GM23338 (cell line): ENCODE measurements at regions not wholly inside any gene's neighbourhood (a gene's known extent, or its start where the extent isn't known, plus 50 kb on each side); places are given as distances from the start of the nearest gene placed in this dataset.

Source experiments
- ATAC-seq: fragments of 200-7000 bp; cut with Tn5 transposase; 3 replicates; pipeline ENCODE4 v1.9.1; 2020
- DNase-seq: peaks from one replicate; pipeline ENCODE4 v3.0.0-alpha.2; 2015; ENCODE audit warnings: low spot score
- H2AFZ ChIP-seq: fragments of 200-600 bp; sonication (generic); 2 replicates; pipeline ENCODE4 v1.8.0; 2016; ENCODE audit warnings: antibody characterized with exemption, mild to moderate bottlenecking, moderate library complexity
- H3F3A ChIP-seq: fragments of 200-600 bp; sonication (generic); replicated peaks from 2 replicates; pipeline ENCODE4 v1.8.0; 2017; ENCODE audit warnings: antibody characterized with exemption, mixed run types, low read depth
- H3K27ac ChIP-seq: fragments of 200-600 bp; sonication (generic); 2 replicates; pipeline ENCODE4 v1.6.1; 2016; ENCODE audit warnings: low read depth
- H3K27me3 ChIP-seq: fragments of 200-600 bp; sonication (generic); 2 replicates; pipeline ENCODE4 v1.8.0; 2016; ENCODE audit warnings: mild to moderate bottlenecking, mixed run types, moderate library complexity; ENCODE audit not compliant: insufficient read depth
- H3K36me3 ChIP-seq: fragments of 200-600 bp; sonication (generic); 2 replicates; pipeline ENCODE4 v1.8.0; 2016; ENCODE audit warnings: mild to moderate bottlenecking; ENCODE audit not compliant: insufficient read depth
- H3K4me1 ChIP-seq: fragments of 200-600 bp; sonication (generic); 2 replicates; pipeline ENCODE4 v1.8.0; 2016; ENCODE audit warnings: mild to moderate bottlenecking, moderate library complexity; ENCODE audit not compliant: insufficient read depth
- H3K4me2 ChIP-seq: fragments of 200-600 bp; sonication (generic); 2 replicates; pipeline ENCODE4 v1.7.1; 2017; ENCODE audit warnings: mixed run types
- H3K4me3 ChIP-seq: fragments of 200-600 bp; sonication (generic); 2 replicates; pipeline ENCODE4 v1.6.1; 2016; ENCODE audit warnings: mixed run types
- H3K79me2 ChIP-seq: fragments of 200-600 bp; sonication (generic); replicated peaks from 2 replicates; pipeline ENCODE4 v1.8.0; 2017; ENCODE audit warnings: mild to moderate bottlenecking; ENCODE audit not compliant: insufficient read depth
- H3K9me2 ChIP-seq: fragments of 200-600 bp; sonication (generic); 2 replicates; pipeline ENCODE4 v1.8.0; 2017; ENCODE audit not compliant: insufficient read depth
- H4K20me1 ChIP-seq: fragments of 200-600 bp; sonication (generic); replicated peaks from 2 replicates; pipeline ENCODE4 v1.8.0; 2017; ENCODE audit warnings: mild to moderate bottlenecking; ENCODE audit not compliant: insufficient read depth
- H3K27ac Mint-ChIP-seq: 2 replicates; pipeline ENCODE4 v1.8.0; 2020; ENCODE audit warnings: inconsistent platforms, mild to moderate bottlenecking, moderate library complexity, mixed read lengths
- H3K27me3 Mint-ChIP-seq: 3 replicates; pipeline ENCODE4 v1.8.0; 2022; ENCODE audit warnings: low read depth, mild to moderate bottlenecking, moderate library complexity, mixed read lengths, inconsistent platforms; ENCODE audit not compliant: insufficient read depth, poor library complexity
- H3K36me3 Mint-ChIP-seq: 3 replicates; pipeline ENCODE4 v1.8.0; 2021; ENCODE audit warnings: low read depth, mild to moderate bottlenecking, inconsistent platforms, moderate library complexity, mixed read lengths
- H3K4me1 Mint-ChIP-seq: 3 replicates; pipeline ENCODE4 v1.8.0; 2020; ENCODE audit warnings: mild to moderate bottlenecking, inconsistent platforms, mixed read lengths
- H3K4me3 Mint-ChIP-seq: 3 replicates; pipeline ENCODE4 v1.8.0; 2021; ENCODE audit warnings: moderate library complexity, mild to moderate bottlenecking, inconsistent platforms, mixed read lengths
- H3K9me3 Mint-ChIP-seq: 3 replicates; pipeline ENCODE4 v1.8.0; 2020; ENCODE audit warnings: moderate library complexity, mild to moderate bottlenecking, inconsistent platforms, mixed read lengths
- CREB1 ChIP-seq: fragments of 250-450 bp; sonication (Bioruptor Pico); IDR thresholded peaks from 2 replicates; pipeline ENCODE4 v1.5.0; 2020; ENCODE audit warnings: low read depth, mild to moderate bottlenecking, moderate library complexity
- CTCF ChIP-seq, 2 experiments: fragments of 200-600 bp in 1 of 2; sonication (generic) in 1 of 2; conservative IDR thresholded peaks; 2 replicates each; pipeline versions ENCODE4 v1.5.1 to v1.6.1; 2016 to 2017; ENCODE audit warnings: antibody characterized with exemption in 2 of 2, low read depth in 2 of 2, mild to moderate bottlenecking in 2 of 2, moderate library complexity in 1 of 2
- ETS1 ChIP-seq: IDR thresholded peaks from 2 replicates; pipeline ENCODE4 v1.6.1; 2016; ENCODE audit warnings: antibody characterized with exemption
- EZH2phosphoT487 ChIP-seq: fragments of 200-600 bp; sonication (generic); IDR thresholded peaks from one replicate; pipeline ENCODE4 v1.8.1; 2018; ENCODE audit warnings: antibody characterized with exemption; ENCODE audit not compliant: unreplicated experiment
- JUNB ChIP-seq: IDR thresholded peaks from one replicate; pipeline ENCODE4 v1.6.1; 2016; ENCODE audit warnings: antibody characterized with exemption; ENCODE audit not compliant: unreplicated experiment
- NANOG ChIP-seq: IDR thresholded peaks from 2 replicates; pipeline ENCODE4 v1.6.1; 2016; ENCODE audit warnings: antibody characterized with exemption, borderline replicate concordance
- POLR2AphosphoS5 ChIP-seq: IDR thresholded peaks from 2 replicates; pipeline ENCODE4 v1.6.1; 2016; ENCODE audit warnings: antibody characterized with exemption, low read depth
- REST ChIP-seq: IDR thresholded peaks from one replicate; pipeline ENCODE4 v1.6.1; 2018; ENCODE audit warnings: antibody characterized with exemption; ENCODE audit not compliant: unreplicated experiment
- ZNF114 ChIP-seq: fragments of 250-450 bp; sonication (Bioruptor Pico); IDR thresholded peaks from 2 replicates; pipeline ENCODE4 v1.5.0; 2020; ENCODE audit warnings: mild to moderate bottlenecking, moderate library complexity
- ZNF331 ChIP-seq: fragments of 250-450 bp; sonication (Bioruptor Pico); IDR thresholded peaks from 2 replicates; pipeline ENCODE4 v1.5.0; 2020; ENCODE audit warnings: low read depth, mild to moderate bottlenecking, moderate library complexity

- Histone ChIP-seq H3K27me3 (no peaks in the 10 kb centered on the region), H3K27ac (no peak overlapping the region), H4K20me1 (no peaks in the 10 kb centered on the region), H3F3A (no peaks in the 10 kb centered on the region), H3K4me3 (no peak overlapping the region), H3K4me1 (no peaks in the 10 kb centered on the region), H3K36me3 (no peaks in the 10 kb centered on the region), H3K4me2 (no peak overlapping the region), H3K9me2 (peaks cover 9% of the 10 kb centered on the region), H3K79me2 (no peaks in the 10 kb centered on the region), H2AFZ (no peak overlapping the region)
- H3K4me3 Mint-ChIP-seq: no peak overlapping the region
- no peaks in the 10 kb centered on the region for H3K36me3 Mint-ChIP-seq
- DNase-seq (no peak), ATAC-seq (no peak)
- peaks cover 9% of the 10 kb centered on the region; the same call in 1 of the 3 replicates for H3K9me3 Mint-ChIP-seq
- H3K27me3 Mint-ChIP-seq: peaks cover 7% of the 10 kb centered on the region
- H3K27ac Mint-ChIP-seq: no peak overlapping the region
- H3K4me1 Mint-ChIP-seq: no peaks in the 10 kb centered on the region
- TF ChIP-seq ETS1: no peak
Measured at GRCh38 chr3:46096336-46096735, 69.1 kb upstream of the XCR1 start.

GRCh38 chr3:46095307-46095706, 68.0 kb upstream of the XCR1 start:
- H3K4me3 Mint-ChIP-seq: no peak overlapping the region
- no peaks in the 10 kb centered on the region for H3K36me3 Mint-ChIP-seq
- Histone ChIP-seq H3K4me1 (no peaks in the 10 kb centered on the region), H4K20me1 (no peaks in the 10 kb centered on the region), H3K9me2 (peaks cover 9% of the 10 kb centered on the region), H3K4me3 (no peak overlapping the region), H3F3A (no peaks in the 10 kb centered on the region), H3K27me3 (no peaks in the 10 kb centered on the region), H3K27ac (no peak overlapping the region), H3K36me3 (no peaks in the 10 kb centered on the region), H2AFZ (no peak overlapping the region), H3K79me2 (no peaks in the 10 kb centered on the region), H3K4me2 (no peak overlapping the region)
- no peaks in the 10 kb centered on the region for H3K4me1 Mint-ChIP-seq
- ATAC-seq (no peak), DNase-seq (no peak)
- H3K9me3 Mint-ChIP-seq: 0 out of 3 replicates have a peak, but pooled peaks cover 9% of the 10 kb centered on the region
- no peak overlapping the region for H3K27ac Mint-ChIP-seq
- peaks cover 7% of the 10 kb centered on the region for H3K27me3 Mint-ChIP-seq
- TF ChIP-seq POLR2AphosphoS5: no peak
- TF ChIP-seq ZNF331: no peak
- TF ChIP-seq JUNB: no peak
- TF ChIP-seq CTCF (conservative IDR thresholded peaks at IDR 0.05; ENCODE audit: low read depth in 2 of 2): no peak
- no peak for TF ChIP-seq NANOG
- no peak for TF ChIP-seq REST
- TF ChIP-seq CREB1 (CRISPR knock-in tag): no peak
- TF ChIP-seq EZH2phosphoT487: no peak
- no peak for TF ChIP-seq ZNF114 (CRISPR knock-in tag)
